AG09309 (cell line): ENCODE measurements at regions not wholly inside any gene's neighbourhood (a gene's known extent, or its start where the extent isn't known, plus 50 kb on each side); places are given as distances from the start of the nearest gene placed in this dataset.

Experiments used
- DNase-seq: peaks from one replicate; pipeline ENCODE4 v3.0.0-alpha.2; 2010; ENCODE audit warnings: low read depth
- H3K4me3 ChIP-seq: 2 replicates; pipeline ENCODE4 v1.5.1; 2011; ENCODE audit warnings: mild to moderate bottlenecking, low read depth, low read length, moderate library complexity; ENCODE audit not compliant: control insufficient read depth
- TF ChIP-seq, protein P1 (sequence below): IDR thresholded peaks from 2 replicates; pipeline ENCODE4 v1.5.1; 2011; ENCODE audit warnings: mild to moderate bottlenecking, low read depth, low read length, inconsistent platforms; ENCODE audit not compliant: insufficient read depth, control insufficient read depth; ENCODE audit errors: missing control alignments

DNA sequence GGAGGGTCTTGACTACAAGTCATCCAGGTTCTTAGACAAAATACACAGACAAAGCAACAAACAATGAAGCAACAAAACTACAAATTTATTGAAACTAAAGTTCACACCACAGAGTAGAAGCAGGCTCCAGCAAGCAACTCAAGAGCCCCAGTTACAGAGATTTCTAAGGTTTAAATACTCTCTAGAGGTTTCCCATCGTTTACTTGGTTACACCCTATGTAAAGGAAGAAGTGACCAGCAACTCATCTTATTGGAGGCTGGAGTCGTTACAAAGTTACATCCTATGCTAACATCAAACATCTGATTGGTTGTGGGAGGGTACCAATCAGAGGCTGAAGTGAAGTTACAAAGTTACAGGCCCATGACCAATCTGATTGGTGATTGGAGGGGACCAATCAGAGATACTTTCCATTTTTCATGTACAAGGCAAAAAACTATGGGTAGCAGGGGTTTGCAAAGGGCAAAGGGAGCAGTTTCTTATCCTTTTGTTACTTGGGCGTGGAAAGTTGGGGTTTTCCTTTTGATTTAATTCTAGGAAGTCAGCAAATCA, 2292.6 kb upstream of the C9orf72 start:
- no peak overlapping the region for H3K4me3 ChIP-seq
- TF ChIP-seq, protein P1, sequence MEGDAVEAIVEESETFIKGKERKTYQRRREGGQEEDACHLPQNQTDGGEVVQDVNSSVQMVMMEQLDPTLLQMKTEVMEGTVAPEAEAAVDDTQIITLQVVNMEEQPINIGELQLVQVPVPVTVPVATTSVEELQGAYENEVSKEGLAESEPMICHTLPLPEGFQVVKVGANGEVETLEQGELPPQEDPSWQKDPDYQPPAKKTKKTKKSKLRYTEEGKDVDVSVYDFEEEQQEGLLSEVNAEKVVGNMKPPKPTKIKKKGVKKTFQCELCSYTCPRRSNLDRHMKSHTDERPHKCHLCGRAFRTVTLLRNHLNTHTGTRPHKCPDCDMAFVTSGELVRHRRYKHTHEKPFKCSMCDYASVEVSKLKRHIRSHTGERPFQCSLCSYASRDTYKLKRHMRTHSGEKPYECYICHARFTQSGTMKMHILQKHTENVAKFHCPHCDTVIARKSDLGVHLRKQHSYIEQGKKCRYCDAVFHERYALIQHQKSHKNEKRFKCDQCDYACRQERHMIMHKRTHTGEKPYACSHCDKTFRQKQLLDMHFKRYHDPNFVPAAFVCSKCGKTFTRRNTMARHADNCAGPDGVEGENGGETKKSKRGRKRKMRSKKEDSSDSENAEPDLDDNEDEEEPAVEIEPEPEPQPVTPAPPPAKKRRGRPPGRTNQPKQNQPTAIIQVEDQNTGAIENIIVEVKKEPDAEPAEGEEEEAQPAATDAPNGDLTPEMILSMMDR = no peak
- DNase-seq = no peak

DNA sequence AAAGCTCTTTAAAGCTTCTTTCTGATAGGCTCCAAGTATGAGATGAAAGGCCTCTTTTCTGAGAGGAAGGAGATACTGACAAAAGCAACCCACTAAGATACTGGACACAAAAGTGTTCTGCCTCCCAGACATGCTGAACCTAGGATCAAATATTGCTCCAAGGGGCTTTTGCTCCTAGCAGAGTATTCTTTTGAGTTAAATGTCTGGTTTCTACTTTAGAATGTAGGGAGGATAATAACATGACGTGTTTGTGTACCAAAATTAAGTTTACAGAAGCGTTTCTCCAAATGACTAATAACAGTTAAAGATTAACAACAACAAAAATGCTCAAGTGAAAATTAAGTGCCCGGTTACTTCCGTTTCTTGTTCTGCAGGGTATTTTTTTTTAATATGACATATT, 2293.3 kb upstream of the C9orf72 start:
- TF ChIP-seq, protein P1 = no peak
- DNase-seq = no peak
- no peak overlapping the region for H3K4me3 ChIP-seq

DNA sequence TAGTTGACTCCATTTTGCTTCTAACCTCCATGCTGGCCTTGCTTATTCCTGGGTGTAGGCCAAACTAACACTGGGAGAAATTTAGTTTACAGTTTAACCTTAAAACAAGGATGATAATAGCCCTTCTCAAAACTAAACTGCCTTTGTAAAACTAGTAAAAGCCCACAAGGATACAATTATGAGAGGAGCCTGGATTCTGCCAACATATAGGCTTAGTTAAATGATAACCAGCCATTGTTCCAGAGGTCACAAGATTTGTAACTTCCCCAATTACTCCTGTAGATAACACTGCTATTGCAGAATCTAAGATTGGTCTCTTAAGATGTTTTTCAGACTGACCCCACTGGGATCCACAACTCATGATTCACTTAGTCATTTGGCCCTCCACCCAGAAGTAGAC, 2300.3 kb upstream of the C9orf72 start:
- DNase-seq = no peak
- TF ChIP-seq, protein P1 = no peak
- H3K4me3 ChIP-seq = no peak overlapping the region

DNA sequence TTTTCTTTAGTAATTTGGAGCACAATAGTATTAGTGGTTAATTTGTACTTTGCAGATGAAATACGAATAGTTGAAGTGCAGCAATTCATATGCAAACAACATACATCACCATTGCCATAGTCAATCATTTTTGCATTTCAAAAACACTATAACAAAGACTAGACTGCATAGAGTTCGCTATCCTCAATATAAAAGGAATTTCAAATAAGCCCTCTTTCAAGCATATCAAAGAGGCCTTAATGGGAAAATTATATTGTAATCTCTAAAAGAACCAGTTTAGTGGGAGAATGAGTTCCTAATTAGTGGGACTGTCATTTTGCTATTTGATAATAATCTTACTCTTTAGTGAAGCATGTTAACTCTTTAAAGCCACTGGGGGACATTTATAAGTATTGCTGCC, 2302.3 kb upstream of the C9orf72 start:
- H3K4me3 ChIP-seq = no peak overlapping the region
- TF ChIP-seq, protein P1 = no peak
- no peak for DNase-seq

DNA sequence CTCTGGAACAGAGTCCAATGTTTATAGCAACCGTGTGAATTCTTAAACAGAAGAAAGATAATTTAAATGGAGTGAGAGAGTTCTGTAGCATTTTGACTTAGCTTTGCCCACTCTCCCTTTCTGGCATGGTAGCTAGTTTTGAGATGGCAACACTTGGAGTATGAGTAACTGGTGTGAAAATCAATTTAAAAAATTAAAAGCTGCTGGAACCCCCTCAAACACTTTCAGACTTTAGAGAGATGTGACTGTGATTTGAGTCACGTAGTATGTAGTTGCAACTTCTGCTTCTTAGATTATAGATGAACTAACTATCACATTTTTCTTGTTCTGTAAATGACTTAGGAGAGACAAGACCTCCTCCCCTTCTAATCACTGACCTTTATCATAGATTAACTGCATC, 2309.5 kb upstream of the C9orf72 start:
- no peak for DNase-seq
- no peak overlapping the region for H3K4me3 ChIP-seq

DNA sequence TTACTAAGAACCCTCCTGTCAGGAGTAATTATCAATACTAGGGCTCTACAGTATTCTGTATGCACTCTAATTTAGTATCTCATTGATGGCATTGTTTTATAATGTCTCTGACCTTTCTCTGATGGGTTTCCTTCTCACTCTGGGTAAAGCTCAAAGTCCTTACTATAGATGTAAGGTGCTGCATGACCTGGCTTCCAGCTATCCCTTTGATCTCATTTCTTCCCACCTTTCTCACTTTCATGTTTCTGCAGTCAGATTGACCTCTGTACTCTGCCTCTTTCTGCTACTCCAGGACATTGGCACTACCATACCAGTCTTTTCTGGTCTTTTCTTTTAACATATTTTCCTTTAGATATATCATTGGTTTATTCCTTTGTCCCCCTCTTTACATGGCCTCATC, 2332.8 kb upstream of the C9orf72 start:
- no peak for DNase-seq
- H3K4me3 ChIP-seq = no peak overlapping the region
- TF ChIP-seq, protein P1 = no peak

More for the DNA sequence above, 2309.5 kb upstream of the C9orf72 start:
- TF ChIP-seq, protein P1 = no peak

DNA sequence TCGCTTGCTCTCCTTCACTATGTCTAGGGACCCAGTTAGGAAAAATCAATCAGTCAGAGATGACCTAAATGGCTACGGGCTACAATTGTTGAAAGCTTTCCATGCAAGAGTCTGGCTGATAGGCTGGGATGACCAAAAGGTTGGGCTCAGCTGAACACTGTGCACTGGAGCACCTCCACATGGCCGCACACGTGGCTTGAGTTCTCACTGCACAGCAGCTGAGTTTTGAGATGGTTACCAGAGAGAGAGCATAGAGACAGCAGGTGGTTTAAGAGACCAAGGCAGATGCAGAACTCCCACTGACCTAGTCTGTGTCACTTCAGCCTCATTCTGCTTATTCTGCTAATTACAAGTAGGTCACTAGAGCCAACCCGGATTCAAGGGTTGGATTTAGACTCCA, 2354.8 kb upstream of the C9orf72 start:
- no peak for DNase-seq
- H3K4me3 ChIP-seq = no peak overlapping the region
- TF ChIP-seq, protein P1 = no peak
